GM12878 (cell line): ENCODE measurements at regions not wholly inside any gene's neighbourhood (a gene's known extent, or its start where the extent isn't known, plus 50 kb on each side); places are given as distances from the start of the nearest gene placed in this dataset.

ENCODE experiments used
- ATAC-seq: fragments of 200-7000 bp; cut with Tn5 transposase; 3 replicates; pipeline ENCODE4 v1.9.1; 2020; ENCODE audit warnings: mild to moderate bottlenecking, moderate library complexity
- BruUV-seq: library from RNA; stranded (reverse); fragments of 400-500 nt; replicated peaks from 2 replicates; lab custom pipeline; 2021; lab: Mats Ljungman, UMichigan
- CTCF ChIA-PET: fragments of 300-600 bp; sonication (Branson Sonifier 250); formaldehyde crosslinking; extraction: SDS; loops from one replicate; lab custom pipeline; 2021; ENCODE audit warnings: inconsistent platforms; lab: Yijun Ruan, JAX
- POLR2A ChIA-PET: fragments of 350-600 bp; formaldehyde crosslinking; extraction: SDS; loops from one replicate; lab custom pipeline; 2021; ENCODE audit warnings: inconsistent platforms; lab: Charles Lee
- RAD21 ChIA-PET: fragments of 300-600 bp; sonication (Branson Sonifier 250); formaldehyde crosslinking; loops from one replicate; lab custom pipeline; 2023; ENCODE audit warnings: antibody characterized with exemption; ENCODE audit not compliant: unreplicated experiment; lab: Charles Lee
- SMC1A ChIA-PET: fragments of 300-600 bp; sonication (Branson Sonifier 250); formaldehyde crosslinking; loops from one replicate; lab custom pipeline; 2023; ENCODE audit not compliant: unreplicated experiment, uncharacterized antibody; lab: Charles Lee
- DNase-seq: peaks from one replicate; pipeline ENCODE4 v3.0.0-alpha.2; 2011; ENCODE audit warnings: low read depth, low spot score
- FAIRE-seq: peaks from 3 replicates; lab custom pipeline; 2011; peaks lifted over from hg19 to GRCh38; lab: Jason Lieb, UNC
- H2AFZ ChIP-seq: 2 replicates; pipeline ENCODE4 v1.6.0; 2011; ENCODE audit warnings: low read depth, low read length, control low read depth; ENCODE audit not compliant: control insufficient read depth
- H3K27ac ChIP-seq: 2 replicates; pipeline ENCODE4 v1.5.1; 2011; ENCODE audit warnings: control low read depth; ENCODE audit not compliant: control insufficient read depth, insufficient read depth
- H3K27me3 ChIP-seq, 2 experiments: replicated peaks in 1 of 2; 2 replicates each; pipeline versions ENCODE4 v1.6.0 to v1.6.1; 2011; ENCODE audit warnings: low read length in 1 of 2; ENCODE audit not compliant: control insufficient read depth in 2 of 2, insufficient read depth in 2 of 2
- H3K36me3 ChIP-seq, 2 experiments: 2 replicates each; pipeline ENCODE4 v1.5.1; 2011; ENCODE audit warnings: low read length in 1 of 2; ENCODE audit not compliant: control insufficient read depth in 2 of 2, insufficient read depth in 2 of 2
- H3K4me1 ChIP-seq: 2 replicates; pipeline ENCODE4 v1.6.1; 2011; ENCODE audit warnings: mild to moderate bottlenecking, low read length, moderate library complexity, mixed read lengths; ENCODE audit not compliant: control insufficient read depth, insufficient read depth
- H3K4me2 ChIP-seq: 2 replicates; pipeline ENCODE4 v1.6.0; 2011; ENCODE audit warnings: control low read depth; ENCODE audit not compliant: control insufficient read depth, insufficient read depth
- H3K4me3 ChIP-seq: fragments of 200-600 bp; sonication (generic); 2 replicates; pipeline ENCODE4 v1.5.1; 2016
- H3K79me2 ChIP-seq: 2 replicates; pipeline ENCODE4 v1.6.0; 2011; ENCODE audit warnings: low read length; ENCODE audit not compliant: control insufficient read depth, insufficient read depth
- H3K9ac ChIP-seq: 2 replicates; pipeline ENCODE4 v1.8.0; 2011; ENCODE audit warnings: low read length, control low read depth, mixed read lengths; ENCODE audit not compliant: control insufficient read depth, insufficient read depth
- H3K9me3 ChIP-seq: replicated peaks from 3 replicates; pipeline ENCODE4 v1.5.1; 2011; ENCODE audit warnings: mild to moderate bottlenecking, low read length; ENCODE audit not compliant: control insufficient read depth, insufficient read depth
- H4K20me1 ChIP-seq: 2 replicates; pipeline ENCODE4 v1.6.0; 2011; ENCODE audit not compliant: control insufficient read depth, insufficient read depth
- ATF7 ChIP-seq: fragments of 450-650 bp; IDR thresholded peaks from 2 replicates; pipeline ENCODE4 v1.6.1; 2016; ENCODE audit warnings: low read depth, mild to moderate bottlenecking
- GABPA ChIP-seq: IDR thresholded peaks from 2 replicates; pipeline ENCODE4 v1.6.1; 2014; ENCODE audit warnings: antibody characterized with exemption, low read depth, mild to moderate bottlenecking, inconsistent platforms
- KAT2A ChIP-seq: conservative IDR thresholded peaks from 2 replicates; pipeline ENCODE4 v1.6.1; 2011; ENCODE audit warnings: low read depth, low read length; ENCODE audit not compliant: control insufficient read depth
- MEF2A ChIP-seq: IDR thresholded peaks from 2 replicates; pipeline ENCODE4 v1.6.1; 2011; ENCODE audit warnings: low read depth, mild to moderate bottlenecking, low read length, moderate library complexity; ENCODE audit not compliant: insufficient read depth
- MTA2 ChIP-seq: fragments of 450-650 bp; IDR thresholded peaks from 2 replicates; pipeline ENCODE4 v1.6.1; 2016; ENCODE audit warnings: low read depth, mild to moderate bottlenecking, moderate library complexity
- NBN ChIP-seq: fragments of 450-650 bp; IDR thresholded peaks from 2 replicates; pipeline ENCODE4 v1.6.1; 2016
- SPI1 ChIP-seq: IDR thresholded peaks from 2 replicates; pipeline ENCODE4 v1.6.1; 2011; ENCODE audit warnings: low read depth, mild to moderate bottlenecking, low read length, moderate library complexity, borderline replicate concordance; ENCODE audit not compliant: insufficient read depth
- SREBF1 ChIP-seq: IDR thresholded peaks from 2 replicates; pipeline ENCODE4 v1.6.1; 2012; ENCODE audit warnings: mild to moderate bottlenecking, low read length
- TCF3 ChIP-seq: IDR thresholded peaks from 2 replicates; pipeline ENCODE4 v1.6.1; 2012; ENCODE audit warnings: low read depth, mild to moderate bottlenecking, low read length, borderline replicate concordance; ENCODE audit not compliant: insufficient read depth
- ZBED1 ChIP-seq: IDR thresholded peaks from 2 replicates; pipeline ENCODE4 v1.6.1; 2016; ENCODE audit warnings: borderline replicate concordance
- ZNF24 ChIP-seq: fragments of 450-650 bp; IDR thresholded peaks from 2 replicates; pipeline ENCODE4 v1.6.1; 2017; ENCODE audit warnings: antibody characterized with exemption, mild to moderate bottlenecking
- WGBS: methylation state at CpG from one replicate; pipeline ENCODE4 v1.1.6; 2016; ENCODE audit warnings: low lambda C conversion rate; ENCODE audit not compliant: insufficient replicate concordance, insufficient coverage; ENCODE audit errors: missing lambda C conversion rate; 5-methylcytosine and 5-hydroxymethylcytosine counted together
- in situ Hi-C: fragments of 300-500 bp; cut with MboI; formaldehyde crosslinking; loops from 9 replicates; pipeline ENCODE4 v1.14.3; 2018; ENCODE audit warnings: mixed read lengths
- intact Hi-C: fragments of 100-400 bp; cut with micrococcal nuclease; formaldehyde crosslinking; loops from one replicate; pipeline ENCODE4 v1.14.2; 2022; ENCODE audit not compliant: unreplicated experiment
- TF ChIP-seq, protein P1 (sequence below): IDR thresholded peaks from 2 replicates; pipeline ENCODE4 v1.6.1; 2011; ENCODE audit warnings: mild to moderate bottlenecking, low read depth, low read length, moderate library complexity; ENCODE audit not compliant: insufficient replicate concordance
- TF ChIP-seq, protein P2 (sequence below): fragments of 450-650 bp; IDR thresholded peaks from 2 replicates; pipeline ENCODE4 v1.6.1; 2014; ENCODE audit warnings: mild to moderate bottlenecking
- TF ChIP-seq, protein P3 (sequence below): IDR thresholded peaks from 2 replicates; pipeline ENCODE4 v1.6.1; 2012; ENCODE audit warnings: low read length, inconsistent platforms
- TF ChIP-seq, protein P4 (sequence below): IDR thresholded peaks from 2 replicates; pipeline ENCODE4 v1.6.1; 2011; ENCODE audit warnings: borderline replicate concordance, low read depth, mild to moderate bottlenecking, moderate library complexity, mixed read lengths, low read length; ENCODE audit not compliant: insufficient read depth; ENCODE audit errors: extremely low read length
- TF ChIP-seq, protein P5 (sequence below): fragments of 450-650 bp; conservative IDR thresholded peaks from 2 replicates; pipeline ENCODE4 v1.6.1; 2017; ENCODE audit warnings: mild to moderate bottlenecking, moderate library complexity

DNA sequence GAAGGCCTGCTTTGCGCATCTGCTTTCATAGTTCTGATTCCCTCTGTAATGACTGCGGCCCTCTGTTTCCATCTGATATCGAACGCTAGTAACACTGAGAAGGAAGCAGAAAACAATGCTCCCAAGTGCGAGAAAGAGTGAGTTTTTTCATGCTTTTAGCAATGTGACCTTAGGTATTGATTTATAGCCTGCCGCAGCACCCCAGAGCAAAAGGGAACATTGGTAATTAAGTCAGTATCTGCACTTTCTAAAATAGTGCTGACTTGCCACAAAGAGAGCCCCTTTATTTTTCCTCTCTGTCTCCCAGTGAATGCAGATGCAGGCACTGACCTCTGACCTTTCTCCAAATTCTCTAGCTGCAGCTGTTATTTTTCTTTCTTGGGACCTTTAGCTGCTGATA lies 129.8 kb downstream of the HDGFL1 start:
- RAD21 ChIA-PET, result no interaction called here

More for the DNA sequence above, 129.8 kb downstream of the HDGFL1 start:
- Histone ChIP-seq H3K4me1 (no peaks in the 10 kb centered on the region), H4K20me1 (no peaks in the 10 kb centered on the region), H3K79me2 (no peaks in the 10 kb centered on the region), H3K27me3 (0 out of 4 replicates have a peak, but pooled peaks cover 0 to 2% of the 10 kb centered on the region in 2 experiments), H3K4me3 (no peak overlapping the region), H3K9me3 (no peaks in the 10 kb centered on the region), H3K36me3 (no peaks in the 10 kb centered on the region), H2AFZ (no peak overlapping the region), H3K9ac (no peak overlapping the region), H3K4me2 (no peak overlapping the region), H3K27ac (no peak overlapping the region)
- DNase-seq (no peak), ATAC-seq (no peak), FAIRE-seq (no peak)
- CTCF ChIA-PET, result no interaction called here
- POLR2A ChIA-PET, result no interaction called here
- SMC1A ChIA-PET, result interaction anchor here (0.6 kb wide), 1 partner anchor 1518 kb away, joined by 3 read pairs; no protein-coding TSS in a partner anchor
- intact Hi-C loops (no loop called here), in situ Hi-C loops (no loop called here)
- no TSS peak for BruUV-seq
- 39% methylated on average over 6 of the region's 6 CpGs for WGBS
- TF ChIP-seq TCF3 (no peak), KAT2A (no peak), SPI1 (no peak), ZBED1 (no peak), ATF7 (no peak), MEF2A (no peak), GABPA (no peak), SREBF1 (no peak), NBN (no peak), MTA2 (no peak), ZNF24 (no peak)
- TF ChIP-seq, protein P1, sequence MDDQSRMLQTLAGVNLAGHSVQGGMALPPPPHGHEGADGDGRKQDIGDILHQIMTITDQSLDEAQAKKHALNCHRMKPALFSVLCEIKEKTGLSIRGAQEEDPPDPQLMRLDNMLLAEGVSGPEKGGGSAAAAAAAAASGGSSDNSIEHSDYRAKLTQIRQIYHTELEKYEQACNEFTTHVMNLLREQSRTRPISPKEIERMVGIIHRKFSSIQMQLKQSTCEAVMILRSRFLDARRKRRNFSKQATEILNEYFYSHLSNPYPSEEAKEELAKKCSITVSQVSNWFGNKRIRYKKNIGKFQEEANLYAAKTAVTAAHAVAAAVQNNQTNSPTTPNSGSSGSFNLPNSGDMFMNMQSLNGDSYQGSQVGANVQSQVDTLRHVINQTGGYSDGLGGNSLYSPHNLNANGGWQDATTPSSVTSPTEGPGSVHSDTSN, result no peak
- TF ChIP-seq, protein P2, sequence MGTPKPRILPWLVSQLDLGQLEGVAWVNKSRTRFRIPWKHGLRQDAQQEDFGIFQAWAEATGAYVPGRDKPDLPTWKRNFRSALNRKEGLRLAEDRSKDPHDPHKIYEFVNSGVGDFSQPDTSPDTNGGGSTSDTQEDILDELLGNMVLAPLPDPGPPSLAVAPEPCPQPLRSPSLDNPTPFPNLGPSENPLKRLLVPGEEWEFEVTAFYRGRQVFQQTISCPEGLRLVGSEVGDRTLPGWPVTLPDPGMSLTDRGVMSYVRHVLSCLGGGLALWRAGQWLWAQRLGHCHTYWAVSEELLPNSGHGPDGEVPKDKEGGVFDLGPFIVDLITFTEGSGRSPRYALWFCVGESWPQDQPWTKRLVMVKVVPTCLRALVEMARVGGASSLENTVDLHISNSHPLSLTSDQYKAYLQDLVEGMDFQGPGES, result no peak
- TF ChIP-seq, protein P3, sequence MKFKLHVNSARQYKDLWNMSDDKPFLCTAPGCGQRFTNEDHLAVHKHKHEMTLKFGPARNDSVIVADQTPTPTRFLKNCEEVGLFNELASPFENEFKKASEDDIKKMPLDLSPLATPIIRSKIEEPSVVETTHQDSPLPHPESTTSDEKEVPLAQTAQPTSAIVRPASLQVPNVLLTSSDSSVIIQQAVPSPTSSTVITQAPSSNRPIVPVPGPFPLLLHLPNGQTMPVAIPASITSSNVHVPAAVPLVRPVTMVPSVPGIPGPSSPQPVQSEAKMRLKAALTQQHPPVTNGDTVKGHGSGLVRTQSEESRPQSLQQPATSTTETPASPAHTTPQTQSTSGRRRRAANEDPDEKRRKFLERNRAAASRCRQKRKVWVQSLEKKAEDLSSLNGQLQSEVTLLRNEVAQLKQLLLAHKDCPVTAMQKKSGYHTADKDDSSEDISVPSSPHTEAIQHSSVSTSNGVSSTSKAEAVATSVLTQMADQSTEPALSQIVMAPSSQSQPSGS, result no peak
- TF ChIP-seq, protein P4, sequence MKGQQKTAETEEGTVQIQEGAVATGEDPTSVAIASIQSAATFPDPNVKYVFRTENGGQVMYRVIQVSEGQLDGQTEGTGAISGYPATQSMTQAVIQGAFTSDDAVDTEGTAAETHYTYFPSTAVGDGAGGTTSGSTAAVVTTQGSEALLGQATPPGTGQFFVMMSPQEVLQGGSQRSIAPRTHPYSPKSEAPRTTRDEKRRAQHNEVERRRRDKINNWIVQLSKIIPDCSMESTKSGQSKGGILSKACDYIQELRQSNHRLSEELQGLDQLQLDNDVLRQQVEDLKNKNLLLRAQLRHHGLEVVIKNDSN, result no peak
- TF ChIP-seq, protein P5, sequence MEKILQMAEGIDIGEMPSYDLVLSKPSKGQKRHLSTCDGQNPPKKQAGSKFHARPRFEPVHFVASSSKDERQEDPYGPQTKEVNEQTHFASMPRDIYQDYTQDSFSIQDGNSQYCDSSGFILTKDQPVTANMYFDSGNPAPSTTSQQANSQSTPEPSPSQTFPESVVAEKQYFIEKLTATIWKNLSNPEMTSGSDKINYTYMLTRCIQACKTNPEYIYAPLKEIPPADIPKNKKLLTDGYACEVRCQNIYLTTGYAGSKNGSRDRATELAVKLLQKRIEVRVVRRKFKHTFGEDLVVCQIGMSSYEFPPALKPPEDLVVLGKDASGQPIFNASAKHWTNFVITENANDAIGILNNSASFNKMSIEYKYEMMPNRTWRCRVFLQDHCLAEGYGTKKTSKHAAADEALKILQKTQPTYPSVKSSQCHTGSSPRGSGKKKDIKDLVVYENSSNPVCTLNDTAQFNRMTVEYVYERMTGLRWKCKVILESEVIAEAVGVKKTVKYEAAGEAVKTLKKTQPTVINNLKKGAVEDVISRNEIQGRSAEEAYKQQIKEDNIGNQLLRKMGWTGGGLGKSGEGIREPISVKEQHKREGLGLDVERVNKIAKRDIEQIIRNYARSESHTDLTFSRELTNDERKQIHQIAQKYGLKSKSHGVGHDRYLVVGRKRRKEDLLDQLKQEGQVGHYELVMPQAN, result no peak
